Uterus (tissue), 2 donors: ENCODE measurements at regions not wholly inside any gene's neighbourhood (a gene's known extent, or its start where the extent isn't known, plus 50 kb on each side); places are given as distances from the start of the nearest gene placed in this dataset.

Experiments used
- POLR2A ChIP-seq, 2 donors: fragments of 450-650 bp; IDR thresholded peaks; one replicate each; pipeline ENCODE4 v1.6.1; 2016; ENCODE audit warnings: antibody characterized with exemption in 2 of 2, mild to moderate bottlenecking in 1 of 2, moderate library complexity in 1 of 2
- TF ChIP-seq, protein P1 (sequence below), 4 experiments: fragments of 200-600 bp in 2 of 4; fragments of 450-650 bp in 2 of 4; sonication (generic) in 2 of 4; IDR thresholded peaks; one replicate each; pipeline ENCODE4 v1.5.1; 2016 to 2019; ENCODE audit warnings: antibody characterized with exemption in 4 of 4, mild to moderate bottlenecking in 2 of 4, moderate library complexity in 1 of 4

DNA sequence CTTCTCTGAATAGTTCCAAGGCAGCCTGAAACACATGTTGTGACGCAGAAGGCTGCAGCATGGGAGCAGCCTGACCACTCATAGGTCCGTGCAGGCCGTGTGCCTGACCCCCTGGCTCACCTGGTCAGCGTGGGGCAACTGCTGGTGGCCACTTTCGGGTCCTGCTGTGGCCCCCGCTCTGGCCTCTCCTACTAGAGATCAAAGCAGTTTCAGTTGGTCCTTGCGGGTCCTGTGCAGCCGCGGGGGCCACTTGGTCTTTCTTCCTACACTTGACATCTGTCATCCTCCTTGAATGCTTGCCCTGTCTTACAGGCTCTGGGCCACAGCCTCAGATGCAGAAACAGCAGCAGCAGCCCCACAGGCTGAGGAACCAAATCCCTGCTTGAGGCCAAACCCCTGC is 320.8 kb upstream of the ZNF32 start:
- TF ChIP-seq, protein P1, sequence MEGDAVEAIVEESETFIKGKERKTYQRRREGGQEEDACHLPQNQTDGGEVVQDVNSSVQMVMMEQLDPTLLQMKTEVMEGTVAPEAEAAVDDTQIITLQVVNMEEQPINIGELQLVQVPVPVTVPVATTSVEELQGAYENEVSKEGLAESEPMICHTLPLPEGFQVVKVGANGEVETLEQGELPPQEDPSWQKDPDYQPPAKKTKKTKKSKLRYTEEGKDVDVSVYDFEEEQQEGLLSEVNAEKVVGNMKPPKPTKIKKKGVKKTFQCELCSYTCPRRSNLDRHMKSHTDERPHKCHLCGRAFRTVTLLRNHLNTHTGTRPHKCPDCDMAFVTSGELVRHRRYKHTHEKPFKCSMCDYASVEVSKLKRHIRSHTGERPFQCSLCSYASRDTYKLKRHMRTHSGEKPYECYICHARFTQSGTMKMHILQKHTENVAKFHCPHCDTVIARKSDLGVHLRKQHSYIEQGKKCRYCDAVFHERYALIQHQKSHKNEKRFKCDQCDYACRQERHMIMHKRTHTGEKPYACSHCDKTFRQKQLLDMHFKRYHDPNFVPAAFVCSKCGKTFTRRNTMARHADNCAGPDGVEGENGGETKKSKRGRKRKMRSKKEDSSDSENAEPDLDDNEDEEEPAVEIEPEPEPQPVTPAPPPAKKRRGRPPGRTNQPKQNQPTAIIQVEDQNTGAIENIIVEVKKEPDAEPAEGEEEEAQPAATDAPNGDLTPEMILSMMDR (IDR thresholded peaks at IDR 0.05), result no peak
- TF ChIP-seq POLR2A (IDR thresholded peaks at IDR 0.05), result no peak
